Spleen (tissue), 7 donors: ENCODE measurements at regions not wholly inside any gene's neighbourhood (a gene's known extent, or its start where the extent isn't known, plus 50 kb on each side); places are given as distances from the start of the nearest gene placed in this dataset.

ENCODE experiments used
- POLR2A ChIP-seq, 3 donors: fragments of 450-650 bp; IDR thresholded peaks; one replicate each; pipeline ENCODE4 v1.5.1; 2017; ENCODE audit warnings: antibody characterized with exemption in 3 of 3, mild to moderate bottlenecking in 1 of 3
- POLR2AphosphoS5 ChIP-seq, 3 donors: sonication (generic); formaldehyde crosslinking; IDR thresholded peaks; one replicate each; pipeline ENCODE4 v1.5.1; 2017; ENCODE audit warnings: antibody characterized with exemption in 3 of 3
- TF ChIP-seq, protein P1 (sequence below), 11 experiments: fragments of 200-600 bp in 7 of 11; fragments of 450-650 bp in 4 of 11; sonication (generic) in 4 of 11; IDR thresholded peaks in 8 of 11; conservative IDR thresholded peaks in 3 of 11; 1 replicate in 7 of 11; 2 replicates in 4 of 11; pipeline versions ENCODE4 v1.4.0 to v1.8.0; 2016 to 2021; ENCODE audit warnings: antibody characterized with exemption in 11 of 11, inconsistent platforms in 4 of 11, mild to moderate bottlenecking in 1 of 11
- donor health status: DM: no; HTN: no; CAD: no; lungs with moderate emphysema.
- donor health status: DM: no; HTN: no; CAD: no.
- donor health status: DM: no; HTN: no; CAD: no.

DNA sequence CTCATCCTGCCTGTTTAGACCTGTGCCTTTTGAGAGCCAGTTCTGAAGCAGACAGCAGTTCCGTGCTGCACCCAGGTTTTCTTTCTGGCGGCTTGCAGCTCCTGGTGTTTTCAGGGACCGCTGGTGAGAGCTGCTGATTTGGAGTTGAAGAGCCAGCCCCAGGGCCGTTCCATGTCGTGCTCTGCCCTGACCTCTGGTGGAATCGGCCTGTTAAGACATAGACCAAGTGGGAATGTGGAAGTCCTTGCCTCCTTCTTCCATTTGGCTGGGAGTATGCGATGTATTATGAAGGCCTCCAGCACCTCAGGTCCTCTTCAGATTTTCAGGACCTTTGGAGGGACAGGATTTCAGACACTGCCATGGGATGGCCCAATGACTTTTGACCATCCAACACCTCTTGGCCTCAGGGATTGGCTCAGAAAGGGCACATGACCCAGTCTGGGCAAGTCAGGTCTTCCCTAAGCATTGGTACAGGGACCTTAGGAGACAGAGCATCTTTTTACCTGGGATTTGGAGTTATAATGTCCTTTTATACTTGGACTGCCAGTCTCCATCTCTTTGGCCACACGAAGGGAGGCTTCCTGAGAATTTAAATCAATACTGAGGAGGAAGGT, 136.1 kb upstream of the CLINT1 start:
- TF ChIP-seq POLR2A (IDR thresholded peaks at IDR 0.05) (no peak), POLR2AphosphoS5 (IDR thresholded peaks at IDR 0.05) (no peak)
- TF ChIP-seq, protein P1, sequence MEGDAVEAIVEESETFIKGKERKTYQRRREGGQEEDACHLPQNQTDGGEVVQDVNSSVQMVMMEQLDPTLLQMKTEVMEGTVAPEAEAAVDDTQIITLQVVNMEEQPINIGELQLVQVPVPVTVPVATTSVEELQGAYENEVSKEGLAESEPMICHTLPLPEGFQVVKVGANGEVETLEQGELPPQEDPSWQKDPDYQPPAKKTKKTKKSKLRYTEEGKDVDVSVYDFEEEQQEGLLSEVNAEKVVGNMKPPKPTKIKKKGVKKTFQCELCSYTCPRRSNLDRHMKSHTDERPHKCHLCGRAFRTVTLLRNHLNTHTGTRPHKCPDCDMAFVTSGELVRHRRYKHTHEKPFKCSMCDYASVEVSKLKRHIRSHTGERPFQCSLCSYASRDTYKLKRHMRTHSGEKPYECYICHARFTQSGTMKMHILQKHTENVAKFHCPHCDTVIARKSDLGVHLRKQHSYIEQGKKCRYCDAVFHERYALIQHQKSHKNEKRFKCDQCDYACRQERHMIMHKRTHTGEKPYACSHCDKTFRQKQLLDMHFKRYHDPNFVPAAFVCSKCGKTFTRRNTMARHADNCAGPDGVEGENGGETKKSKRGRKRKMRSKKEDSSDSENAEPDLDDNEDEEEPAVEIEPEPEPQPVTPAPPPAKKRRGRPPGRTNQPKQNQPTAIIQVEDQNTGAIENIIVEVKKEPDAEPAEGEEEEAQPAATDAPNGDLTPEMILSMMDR (IDR thresholded peaks at IDR 0.05 in 8 of 11, conservative IDR thresholded peaks at IDR 0.05 in 3 of 11): peak; percentile 12 to 74 (median 58)
